Testis (tissue), 2 donors: ENCODE measurements at regions not wholly inside any gene's neighbourhood (a gene's known extent, or its start where the extent isn't known, plus 50 kb on each side); places are given as distances from the start of the nearest gene placed in this dataset.

ENCODE experiments used
- CTCF ChIP-seq, 3 experiments: fragments of 450-650 bp in 2 of 3; fragments of 200-600 bp in 1 of 3; sonication (generic) in 1 of 3; IDR thresholded peaks; one replicate each; pipeline ENCODE4 v1.5.1; 2016 to 2019; ENCODE audit warnings: antibody characterized with exemption in 3 of 3, mild to moderate bottlenecking in 2 of 3, moderate library complexity in 1 of 3
- POLR2A ChIP-seq: fragments of 450-650 bp; IDR thresholded peaks from one replicate; pipeline ENCODE4 v1.6.1; 2017; ENCODE audit warnings: antibody characterized with exemption, mild to moderate bottlenecking, moderate library complexity

- TF ChIP-seq CTCF (IDR thresholded peaks at IDR 0.05) (no peak), POLR2A (no peak)
Measured at GRCh38 chr12:90611048-90611447, 343.9 kb downstream of the CCER1 start.
